Esophagus squamous epithelium (tissue), 4 donors: ENCODE measurements at regions not wholly inside any gene's neighbourhood (a gene's known extent, or its start where the extent isn't known, plus 50 kb on each side); places are given as distances from the start of the nearest gene placed in this dataset.

Experiments used
- POLR2A ChIP-seq, 4 donors: fragments of 450-650 bp; IDR thresholded peaks; one replicate each; pipeline ENCODE4 v1.6.1; 2017; ENCODE audit warnings: antibody characterized with exemption in 4 of 4, mild to moderate bottlenecking in 4 of 4, moderate library complexity in 3 of 4
- TF ChIP-seq, protein P1 (sequence below), 6 experiments: fragments of 450-650 bp in 4 of 6; fragments of 200-600 bp in 2 of 6; sonication (generic) in 2 of 6; IDR thresholded peaks; one replicate each; pipeline ENCODE4 v1.5.1; 2016 to 2019; ENCODE audit warnings: antibody characterized with exemption in 6 of 6, mild to moderate bottlenecking in 4 of 6, moderate library complexity in 4 of 6

DNA sequence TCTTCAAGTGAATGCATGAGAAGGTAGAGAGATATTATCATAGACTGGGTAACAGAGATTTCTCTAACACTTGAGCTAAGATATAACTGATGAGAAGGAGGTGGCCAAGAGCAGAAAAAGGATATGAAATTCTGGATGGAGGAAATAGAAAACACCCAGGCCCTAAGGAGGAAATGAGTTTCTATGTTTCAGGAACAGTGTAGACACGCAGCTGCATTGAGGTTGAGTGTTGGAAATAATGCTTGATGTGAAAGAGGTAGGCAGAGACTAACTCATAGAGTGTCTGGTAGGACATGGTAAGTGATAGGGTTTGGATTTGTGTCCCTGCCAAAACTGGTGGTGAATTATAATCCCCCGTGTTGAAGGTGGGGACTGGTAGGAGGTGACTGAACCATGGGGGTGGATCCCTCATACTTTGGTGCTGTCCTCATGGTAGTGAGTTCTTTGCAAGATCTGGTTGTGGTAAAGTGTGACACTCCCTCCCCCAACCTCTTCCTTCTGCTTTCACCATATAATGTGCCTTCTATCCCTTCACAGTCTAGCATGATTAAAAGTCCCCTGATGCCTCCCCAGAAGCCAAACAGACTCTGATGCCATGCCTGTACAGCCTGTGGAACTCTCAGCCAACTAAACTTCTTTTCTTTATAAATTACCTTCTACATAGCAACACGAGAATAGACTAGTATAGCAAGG is 787.3 kb downstream of the EDEM1 start:
- TF ChIP-seq, protein P1, sequence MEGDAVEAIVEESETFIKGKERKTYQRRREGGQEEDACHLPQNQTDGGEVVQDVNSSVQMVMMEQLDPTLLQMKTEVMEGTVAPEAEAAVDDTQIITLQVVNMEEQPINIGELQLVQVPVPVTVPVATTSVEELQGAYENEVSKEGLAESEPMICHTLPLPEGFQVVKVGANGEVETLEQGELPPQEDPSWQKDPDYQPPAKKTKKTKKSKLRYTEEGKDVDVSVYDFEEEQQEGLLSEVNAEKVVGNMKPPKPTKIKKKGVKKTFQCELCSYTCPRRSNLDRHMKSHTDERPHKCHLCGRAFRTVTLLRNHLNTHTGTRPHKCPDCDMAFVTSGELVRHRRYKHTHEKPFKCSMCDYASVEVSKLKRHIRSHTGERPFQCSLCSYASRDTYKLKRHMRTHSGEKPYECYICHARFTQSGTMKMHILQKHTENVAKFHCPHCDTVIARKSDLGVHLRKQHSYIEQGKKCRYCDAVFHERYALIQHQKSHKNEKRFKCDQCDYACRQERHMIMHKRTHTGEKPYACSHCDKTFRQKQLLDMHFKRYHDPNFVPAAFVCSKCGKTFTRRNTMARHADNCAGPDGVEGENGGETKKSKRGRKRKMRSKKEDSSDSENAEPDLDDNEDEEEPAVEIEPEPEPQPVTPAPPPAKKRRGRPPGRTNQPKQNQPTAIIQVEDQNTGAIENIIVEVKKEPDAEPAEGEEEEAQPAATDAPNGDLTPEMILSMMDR (IDR thresholded peaks at IDR 0.05), result no peak
- TF ChIP-seq POLR2A (IDR thresholded peaks at IDR 0.05), result no peak
